Nephron progenitor cell (in vitro differentiated cells): ENCODE measurements at regions not wholly inside any gene's neighbourhood (a gene's known extent, or its start where the extent isn't known, plus 50 kb on each side); places are given as distances from the start of the nearest gene placed in this dataset.
"Not testable (repeated sequence)": the region's sequence is repeated elsewhere in the genome, so short reads cannot be mapped to it uniquely, and the experiment has no call there.

Experiments used
- DNase-seq: peaks from one replicate; pipeline ENCODE4 v3.0.0; 2021
- H3K27ac Mint-ChIP-seq: 2 replicates; pipeline ENCODE4 v1.8.0; 2021; ENCODE audit warnings: mild to moderate bottlenecking, moderate library complexity, mixed read lengths
- H3K27me3 Mint-ChIP-seq: 2 replicates; pipeline ENCODE4 v1.8.0; 2021; ENCODE audit warnings: mild to moderate bottlenecking, low read depth, mixed read lengths; ENCODE audit not compliant: poor library complexity
- H3K36me3 Mint-ChIP-seq: 2 replicates; pipeline ENCODE4 v1.8.0; 2021; ENCODE audit warnings: low read depth, mixed read lengths
- H3K4me1 Mint-ChIP-seq: 2 replicates; pipeline ENCODE4 v1.8.0; 2021; ENCODE audit warnings: mixed read lengths
- H3K4me3 Mint-ChIP-seq: 2 replicates; pipeline ENCODE4 v1.8.0; 2021; ENCODE audit warnings: mild to moderate bottlenecking, moderate library complexity, mixed read lengths
- H3K9me3 Mint-ChIP-seq: 2 replicates; pipeline ENCODE4 v1.8.0; 2021; ENCODE audit warnings: mild to moderate bottlenecking, moderate library complexity, mixed read lengths
- TF ChIP-seq, protein P1 (sequence below): fragments of 200-600 bp; sonication (generic); IDR thresholded peaks from 2 replicates; pipeline ENCODE4 v1.5.0; 2021; ENCODE audit warnings: antibody characterized with exemption

GRCh38 chr4:173745765-173746164 lies 215.7 kb upstream of the HAND2 start:
- TF ChIP-seq, protein P1, sequence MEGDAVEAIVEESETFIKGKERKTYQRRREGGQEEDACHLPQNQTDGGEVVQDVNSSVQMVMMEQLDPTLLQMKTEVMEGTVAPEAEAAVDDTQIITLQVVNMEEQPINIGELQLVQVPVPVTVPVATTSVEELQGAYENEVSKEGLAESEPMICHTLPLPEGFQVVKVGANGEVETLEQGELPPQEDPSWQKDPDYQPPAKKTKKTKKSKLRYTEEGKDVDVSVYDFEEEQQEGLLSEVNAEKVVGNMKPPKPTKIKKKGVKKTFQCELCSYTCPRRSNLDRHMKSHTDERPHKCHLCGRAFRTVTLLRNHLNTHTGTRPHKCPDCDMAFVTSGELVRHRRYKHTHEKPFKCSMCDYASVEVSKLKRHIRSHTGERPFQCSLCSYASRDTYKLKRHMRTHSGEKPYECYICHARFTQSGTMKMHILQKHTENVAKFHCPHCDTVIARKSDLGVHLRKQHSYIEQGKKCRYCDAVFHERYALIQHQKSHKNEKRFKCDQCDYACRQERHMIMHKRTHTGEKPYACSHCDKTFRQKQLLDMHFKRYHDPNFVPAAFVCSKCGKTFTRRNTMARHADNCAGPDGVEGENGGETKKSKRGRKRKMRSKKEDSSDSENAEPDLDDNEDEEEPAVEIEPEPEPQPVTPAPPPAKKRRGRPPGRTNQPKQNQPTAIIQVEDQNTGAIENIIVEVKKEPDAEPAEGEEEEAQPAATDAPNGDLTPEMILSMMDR = no peak
- no peak overlapping the region for H3K4me3 Mint-ChIP-seq
- H3K9me3 Mint-ChIP-seq = no peaks in the 10 kb centered on the region
- no peaks in the 10 kb centered on the region for H3K4me1 Mint-ChIP-seq
- no peak for DNase-seq
- H3K36me3 Mint-ChIP-seq = no peaks in the 10 kb centered on the region
- peaks cover 5% of the 10 kb centered on the region for H3K27me3 Mint-ChIP-seq
- no peak overlapping the region for H3K27ac Mint-ChIP-seq

GRCh38 chr4:173736840-173737239 lies 206.8 kb upstream of the HAND2 start:
- no peaks in the 10 kb centered on the region for H3K36me3 Mint-ChIP-seq
- H3K4me3 Mint-ChIP-seq = no peak overlapping the region
- peaks cover 2% of the 10 kb centered on the region for H3K27me3 Mint-ChIP-seq
- TF ChIP-seq, protein P1 = no peak
- no peaks in the 10 kb centered on the region for H3K4me1 Mint-ChIP-seq
- H3K27ac Mint-ChIP-seq = no peak overlapping the region
- no peaks in the 10 kb centered on the region for H3K9me3 Mint-ChIP-seq
- no peak for DNase-seq

DNA sequence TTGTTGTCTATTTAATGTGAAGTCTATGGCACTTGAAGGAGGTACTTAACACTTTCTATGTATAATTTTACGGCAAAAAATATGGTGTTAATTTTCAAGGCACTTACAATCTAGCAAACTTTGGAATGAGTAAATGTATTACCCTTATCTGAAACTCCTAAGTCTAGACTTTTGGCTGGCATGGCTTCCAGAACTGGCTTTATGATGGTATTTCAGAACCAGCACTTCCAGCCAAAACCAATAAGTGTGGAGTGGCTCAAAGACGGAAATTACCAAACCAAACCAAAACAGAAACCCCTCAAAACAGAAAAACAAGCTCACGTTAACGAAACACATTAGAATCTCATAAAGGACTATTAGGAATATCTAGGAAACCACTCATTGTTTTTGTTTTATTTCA lies 205.6 kb upstream of the HAND2 start:
- TF ChIP-seq, protein P1 = no peak
- no peak overlapping the region for H3K27ac Mint-ChIP-seq
- DNase-seq = no peak
- H3K4me1 Mint-ChIP-seq = no peaks in the 10 kb centered on the region
- no peak overlapping the region for H3K4me3 Mint-ChIP-seq
- H3K9me3 Mint-ChIP-seq = no peaks in the 10 kb centered on the region
- no peaks in the 10 kb centered on the region for H3K36me3 Mint-ChIP-seq
- H3K27me3 Mint-ChIP-seq = peaks cover 2% of the 10 kb centered on the region

DNA sequence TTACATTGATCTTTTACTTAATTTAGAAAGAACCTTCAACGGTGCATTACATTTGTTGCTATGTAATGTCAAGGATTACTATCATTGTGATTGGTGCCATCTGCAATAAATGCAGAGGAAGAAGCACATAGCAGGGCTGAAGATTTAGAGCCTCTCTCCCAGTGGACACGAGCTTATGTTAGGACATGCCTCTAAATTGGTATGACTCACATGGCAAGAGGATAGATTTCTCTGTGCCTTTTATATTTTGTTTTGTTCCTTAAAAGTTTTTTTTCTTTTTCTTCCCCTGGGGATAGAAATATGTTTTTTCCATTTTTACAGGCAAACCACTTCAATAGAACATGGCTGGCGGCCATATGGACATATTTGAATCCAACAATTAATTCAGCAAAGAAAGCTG lies 205.0 kb upstream of the HAND2 start:
- no peak for DNase-seq
- peaks cover under 1% of the 10 kb centered on the region for H3K9me3 Mint-ChIP-seq
- peaks cover 2% of the 10 kb centered on the region for H3K27me3 Mint-ChIP-seq
- H3K4me3 Mint-ChIP-seq = no peak overlapping the region
- TF ChIP-seq, protein P1 = no peak
- H3K36me3 Mint-ChIP-seq = no peaks in the 10 kb centered on the region
- no peaks in the 10 kb centered on the region for H3K4me1 Mint-ChIP-seq
- no peak overlapping the region for H3K27ac Mint-ChIP-seq

DNA sequence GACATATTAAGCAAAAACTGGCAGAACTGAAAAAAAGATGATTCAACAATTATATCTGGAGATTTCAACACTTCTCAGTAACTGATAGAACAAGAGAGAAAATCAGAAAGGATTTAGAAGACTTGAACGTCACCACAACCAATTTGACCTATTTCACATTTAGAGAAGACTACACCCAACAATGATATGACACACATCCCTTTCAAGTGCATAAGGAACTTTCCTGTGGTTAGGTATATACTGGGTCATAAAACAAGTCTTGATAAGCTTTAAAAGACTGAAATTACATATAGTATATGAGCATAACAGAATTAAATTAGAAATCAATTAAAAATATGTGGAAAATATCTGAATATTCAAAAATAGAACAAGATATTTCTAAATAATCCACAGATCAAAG lies 201.2 kb upstream of the HAND2 start:
- TF ChIP-seq, protein P1 = no peak
- no peak overlapping the region for H3K27ac Mint-ChIP-seq
- no peaks in the 10 kb centered on the region for H3K36me3 Mint-ChIP-seq

DNA sequence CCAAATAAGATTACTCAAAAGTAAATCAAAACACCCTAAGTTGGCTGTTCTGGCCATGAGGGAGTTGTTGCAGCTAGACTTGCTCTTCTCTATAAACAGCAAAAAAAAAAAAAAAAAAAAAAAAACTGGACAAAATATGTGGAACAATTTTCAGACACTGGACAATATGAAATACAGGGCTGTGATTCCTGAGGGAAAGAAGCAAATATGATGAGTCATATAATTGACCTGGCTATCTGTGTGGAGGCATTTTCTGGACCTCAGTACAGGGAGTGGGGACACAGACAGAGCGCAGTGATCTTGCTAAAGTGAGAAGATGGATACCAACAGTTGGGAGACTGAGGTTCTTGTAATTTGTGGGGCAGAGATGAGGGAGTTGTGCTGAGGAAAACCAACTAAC lies 192.0 kb upstream of the HAND2 start:
- Mint-ChIP-seq H3K27me3 (peaks cover 7% of the 10 kb centered on the region), H3K36me3 (peaks cover 12% of the 10 kb centered on the region), H3K9me3 (peaks cover 39% of the 10 kb centered on the region), H3K27ac (no peak overlapping the region), H3K4me1 (peaks cover 12% of the 10 kb centered on the region), H3K4me3 (no peak overlapping the region)
- no peak for DNase-seq
- TF ChIP-seq, protein P1 = no peak

More for the DNA sequence above, 201.2 kb upstream of the HAND2 start:
- no peak for DNase-seq
- H3K4me3 Mint-ChIP-seq = no peak overlapping the region
- H3K9me3 Mint-ChIP-seq = peaks cover 34% of the 10 kb centered on the region
- H3K27me3 Mint-ChIP-seq = peaks cover 2% of the 10 kb centered on the region
- H3K4me1 Mint-ChIP-seq = no peaks in the 10 kb centered on the region

GRCh38 chr4:173718504-173718903 lies 188.5 kb upstream of the HAND2 start:
- H3K4me3 Mint-ChIP-seq, H3K27me3 Mint-ChIP-seq, H3K27ac Mint-ChIP-seq, DNase-seq: not testable (repeated sequence)
- peaks cover 41% of the 10 kb centered on the region for H3K9me3 Mint-ChIP-seq
- peaks cover 17% of the 10 kb centered on the region for H3K36me3 Mint-ChIP-seq
- peaks cover 17% of the 10 kb centered on the region for H3K4me1 Mint-ChIP-seq
